H1 (cell line): ENCODE measurements at regions not wholly inside any gene's neighbourhood (a gene's known extent, or its start where the extent isn't known, plus 50 kb on each side); places are given as distances from the start of the nearest gene placed in this dataset.

Source experiments
- CHD2 ChIP-seq: IDR thresholded peaks from 2 replicates; pipeline ENCODE4 v1.6.1; 2012; ENCODE audit warnings: low read length, improper control_type of control experiment
- SIRT6 ChIP-seq: IDR thresholded peaks from one replicate; pipeline ENCODE4 v1.7.1; 2012; ENCODE audit warnings: low read length, inconsistent platforms
- TF ChIP-seq, protein P1 (sequence below): fragments of 300-600 bp; sonication (generic); IDR thresholded peaks from 2 replicates; pipeline ENCODE4 v1.7.1; 2012; ENCODE audit warnings: low read length, moderate library complexity, mild to moderate bottlenecking, inconsistent platforms; ENCODE audit not compliant: insufficient replicate concordance

DNA sequence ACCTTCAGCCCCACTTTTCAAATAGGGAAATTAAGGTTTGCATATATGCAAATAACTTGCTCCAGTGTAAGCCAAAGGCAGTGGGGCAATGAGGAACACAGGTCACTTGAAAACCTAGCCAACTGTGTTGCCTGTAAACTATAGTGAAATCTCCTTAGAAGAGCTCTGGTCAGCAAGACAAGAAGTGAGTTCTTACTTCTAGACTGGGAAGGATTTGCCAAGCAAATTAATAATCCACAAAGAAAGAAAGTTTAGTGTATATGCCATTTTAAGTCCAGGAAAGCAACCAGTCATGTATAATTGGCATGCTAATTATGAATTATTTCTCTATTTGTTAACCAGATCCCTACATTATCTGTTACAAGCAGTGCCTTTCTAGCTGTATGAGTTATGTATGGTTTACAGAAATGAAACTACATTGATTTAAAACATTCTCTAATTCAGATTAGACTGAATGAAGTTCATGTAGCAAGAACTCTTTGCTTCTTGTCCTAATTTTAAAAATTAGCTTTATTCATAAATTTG lies 129.9 kb downstream of the MTX2 start (continued):
- TF ChIP-seq, protein P1, sequence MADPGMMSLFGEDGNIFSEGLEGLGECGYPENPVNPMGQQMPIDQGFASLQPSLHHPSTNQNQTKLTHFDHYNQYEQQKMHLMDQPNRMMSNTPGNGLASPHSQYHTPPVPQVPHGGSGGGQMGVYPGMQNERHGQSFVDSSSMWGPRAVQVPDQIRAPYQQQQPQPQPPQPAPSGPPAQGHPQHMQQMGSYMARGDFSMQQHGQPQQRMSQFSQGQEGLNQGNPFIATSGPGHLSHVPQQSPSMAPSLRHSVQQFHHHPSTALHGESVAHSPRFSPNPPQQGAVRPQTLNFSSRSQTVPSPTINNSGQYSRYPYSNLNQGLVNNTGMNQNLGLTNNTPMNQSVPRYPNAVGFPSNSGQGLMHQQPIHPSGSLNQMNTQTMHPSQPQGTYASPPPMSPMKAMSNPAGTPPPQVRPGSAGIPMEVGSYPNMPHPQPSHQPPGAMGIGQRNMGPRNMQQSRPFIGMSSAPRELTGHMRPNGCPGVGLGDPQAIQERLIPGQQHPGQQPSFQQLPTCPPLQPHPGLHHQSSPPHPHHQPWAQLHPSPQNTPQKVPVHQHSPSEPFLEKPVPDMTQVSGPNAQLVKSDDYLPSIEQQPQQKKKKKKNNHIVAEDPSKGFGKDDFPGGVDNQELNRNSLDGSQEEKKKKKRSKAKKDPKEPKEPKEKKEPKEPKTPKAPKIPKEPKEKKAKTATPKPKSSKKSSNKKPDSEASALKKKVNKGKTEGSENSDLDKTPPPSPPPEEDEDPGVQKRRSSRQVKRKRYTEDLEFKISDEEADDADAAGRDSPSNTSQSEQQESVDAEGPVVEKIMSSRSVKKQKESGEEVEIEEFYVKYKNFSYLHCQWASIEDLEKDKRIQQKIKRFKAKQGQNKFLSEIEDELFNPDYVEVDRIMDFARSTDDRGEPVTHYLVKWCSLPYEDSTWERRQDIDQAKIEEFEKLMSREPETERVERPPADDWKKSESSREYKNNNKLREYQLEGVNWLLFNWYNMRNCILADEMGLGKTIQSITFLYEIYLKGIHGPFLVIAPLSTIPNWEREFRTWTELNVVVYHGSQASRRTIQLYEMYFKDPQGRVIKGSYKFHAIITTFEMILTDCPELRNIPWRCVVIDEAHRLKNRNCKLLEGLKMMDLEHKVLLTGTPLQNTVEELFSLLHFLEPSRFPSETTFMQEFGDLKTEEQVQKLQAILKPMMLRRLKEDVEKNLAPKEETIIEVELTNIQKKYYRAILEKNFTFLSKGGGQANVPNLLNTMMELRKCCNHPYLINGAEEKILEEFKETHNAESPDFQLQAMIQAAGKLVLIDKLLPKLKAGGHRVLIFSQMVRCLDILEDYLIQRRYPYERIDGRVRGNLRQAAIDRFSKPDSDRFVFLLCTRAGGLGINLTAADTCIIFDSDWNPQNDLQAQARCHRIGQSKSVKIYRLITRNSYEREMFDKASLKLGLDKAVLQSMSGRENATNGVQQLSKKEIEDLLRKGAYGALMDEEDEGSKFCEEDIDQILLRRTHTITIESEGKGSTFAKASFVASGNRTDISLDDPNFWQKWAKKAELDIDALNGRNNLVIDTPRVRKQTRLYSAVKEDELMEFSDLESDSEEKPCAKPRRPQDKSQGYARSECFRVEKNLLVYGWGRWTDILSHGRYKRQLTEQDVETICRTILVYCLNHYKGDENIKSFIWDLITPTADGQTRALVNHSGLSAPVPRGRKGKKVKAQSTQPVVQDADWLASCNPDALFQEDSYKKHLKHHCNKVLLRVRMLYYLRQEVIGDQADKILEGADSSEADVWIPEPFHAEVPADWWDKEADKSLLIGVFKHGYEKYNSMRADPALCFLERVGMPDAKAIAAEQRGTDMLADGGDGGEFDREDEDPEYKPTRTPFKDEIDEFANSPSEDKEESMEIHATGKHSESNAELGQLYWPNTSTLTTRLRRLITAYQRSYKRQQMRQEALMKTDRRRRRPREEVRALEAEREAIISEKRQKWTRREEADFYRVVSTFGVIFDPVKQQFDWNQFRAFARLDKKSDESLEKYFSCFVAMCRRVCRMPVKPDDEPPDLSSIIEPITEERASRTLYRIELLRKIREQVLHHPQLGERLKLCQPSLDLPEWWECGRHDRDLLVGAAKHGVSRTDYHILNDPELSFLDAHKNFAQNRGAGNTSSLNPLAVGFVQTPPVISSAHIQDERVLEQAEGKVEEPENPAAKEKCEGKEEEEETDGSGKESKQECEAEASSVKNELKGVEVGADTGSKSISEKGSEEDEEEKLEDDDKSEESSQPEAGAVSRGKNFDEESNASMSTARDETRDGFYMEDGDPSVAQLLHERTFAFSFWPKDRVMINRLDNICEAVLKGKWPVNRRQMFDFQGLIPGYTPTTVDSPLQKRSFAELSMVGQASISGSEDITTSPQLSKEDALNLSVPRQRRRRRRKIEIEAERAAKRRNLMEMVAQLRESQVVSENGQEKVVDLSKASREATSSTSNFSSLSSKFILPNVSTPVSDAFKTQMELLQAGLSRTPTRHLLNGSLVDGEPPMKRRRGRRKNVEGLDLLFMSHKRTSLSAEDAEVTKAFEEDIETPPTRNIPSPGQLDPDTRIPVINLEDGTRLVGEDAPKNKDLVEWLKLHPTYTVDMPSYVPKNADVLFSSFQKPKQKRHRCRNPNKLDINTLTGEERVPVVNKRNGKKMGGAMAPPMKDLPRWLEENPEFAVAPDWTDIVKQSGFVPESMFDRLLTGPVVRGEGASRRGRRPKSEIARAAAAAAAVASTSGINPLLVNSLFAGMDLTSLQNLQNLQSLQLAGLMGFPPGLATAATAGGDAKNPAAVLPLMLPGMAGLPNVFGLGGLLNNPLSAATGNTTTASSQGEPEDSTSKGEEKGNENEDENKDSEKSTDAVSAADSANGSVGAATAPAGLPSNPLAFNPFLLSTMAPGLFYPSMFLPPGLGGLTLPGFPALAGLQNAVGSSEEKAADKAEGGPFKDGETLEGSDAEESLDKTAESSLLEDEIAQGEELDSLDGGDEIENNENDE: no peak
- no peak for TF ChIP-seq CHD2
- no peak for TF ChIP-seq SIRT6
- TF ChIP-seq, all 59 proteins: peak for 0
